WTC11 (cell line): ENCODE measurements at regions not wholly inside any gene's neighbourhood (a gene's known extent, or its start where the extent isn't known, plus 50 kb on each side); places are given as distances from the start of the nearest gene placed in this dataset.

Experiments used
- CTCF ChIP-seq: fragments of 200-600 bp; IDR thresholded peaks from 2 replicates; pipeline ENCODE4 v1.8.0; 2022; ENCODE audit warnings: antibody characterized with exemption
- E2F5 ChIP-seq: sonication (generic); formaldehyde crosslinking; IDR thresholded peaks from 2 replicates; pipeline ENCODE4 v1.8.1; 2022; ENCODE audit warnings: mild to moderate bottlenecking, moderate library complexity, missing genetic modification reagents
- ELF4 ChIP-seq: sonication (generic); formaldehyde crosslinking; IDR thresholded peaks from 2 replicates; pipeline ENCODE4 v1.8.1; 2022; ENCODE audit warnings: low read depth, mild to moderate bottlenecking, moderate library complexity, missing genetic modification reagents
- FOXJ3 ChIP-seq: sonication (generic); formaldehyde crosslinking; IDR thresholded peaks from 2 replicates; pipeline ENCODE4 v1.9.0; 2021; ENCODE audit warnings: missing genetic modification reagents, mild to moderate bottlenecking, borderline replicate concordance
- HMGXB4 ChIP-seq: sonication (generic); formaldehyde crosslinking; IDR thresholded peaks from 2 replicates; pipeline ENCODE4 v1.8.1; 2023; ENCODE audit warnings: mild to moderate bottlenecking, moderate library complexity, missing genetic modification reagents
- NR2C2 ChIP-seq: sonication (generic); formaldehyde crosslinking; IDR thresholded peaks from 2 replicates; pipeline ENCODE4 v1.8.0; 2022; ENCODE audit warnings: mild to moderate bottlenecking, missing genetic modification reagents
- NR3C1 ChIP-seq: sonication (generic); formaldehyde crosslinking; conservative IDR thresholded peaks from 2 replicates; pipeline ENCODE4 v1.8.1; 2023; ENCODE audit warnings: low read depth, mild to moderate bottlenecking, missing genetic modification reagents
- TF ChIP-seq, protein P1 (sequence below): sonication (generic); formaldehyde crosslinking; IDR thresholded peaks from 2 replicates; pipeline ENCODE4 v1.8.1; 2022; ENCODE audit warnings: mild to moderate bottlenecking, missing genetic modification reagents, moderate library complexity, borderline replicate concordance
- TF ChIP-seq, protein P2 (sequence below): fragments of 250-450 bp; sonication (Bioruptor Pico); IDR thresholded peaks from 2 replicates; pipeline ENCODE4 v1.9.0; 2021; ENCODE audit warnings: mild to moderate bottlenecking

- TF ChIP-seq CTCF: no peak
- TF ChIP-seq, protein P1, sequence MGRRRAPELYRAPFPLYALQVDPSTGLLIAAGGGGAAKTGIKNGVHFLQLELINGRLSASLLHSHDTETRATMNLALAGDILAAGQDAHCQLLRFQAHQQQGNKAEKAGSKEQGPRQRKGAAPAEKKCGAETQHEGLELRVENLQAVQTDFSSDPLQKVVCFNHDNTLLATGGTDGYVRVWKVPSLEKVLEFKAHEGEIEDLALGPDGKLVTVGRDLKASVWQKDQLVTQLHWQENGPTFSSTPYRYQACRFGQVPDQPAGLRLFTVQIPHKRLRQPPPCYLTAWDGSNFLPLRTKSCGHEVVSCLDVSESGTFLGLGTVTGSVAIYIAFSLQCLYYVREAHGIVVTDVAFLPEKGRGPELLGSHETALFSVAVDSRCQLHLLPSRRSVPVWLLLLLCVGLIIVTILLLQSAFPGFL: no peak
- TF ChIP-seq, protein P2, sequence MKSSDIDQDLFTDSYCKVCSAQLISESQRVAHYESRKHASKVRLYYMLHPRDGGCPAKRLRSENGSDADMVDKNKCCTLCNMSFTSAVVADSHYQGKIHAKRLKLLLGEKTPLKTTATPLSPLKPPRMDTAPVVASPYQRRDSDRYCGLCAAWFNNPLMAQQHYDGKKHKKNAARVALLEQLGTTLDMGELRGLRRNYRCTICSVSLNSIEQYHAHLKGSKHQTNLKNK (CRISPR knock-in tag): no peak
- TF ChIP-seq ELF4 (CRISPR knock-in tag): no peak
- no peak for TF ChIP-seq E2F5
- no peak for TF ChIP-seq NR3C1
- TF ChIP-seq FOXJ3 (CRISPR knock-in tag): no peak
- TF ChIP-seq HMGXB4: no peak
- TF ChIP-seq NR2C2 (CRISPR knock-in tag): no peak
Measured at GRCh38 chr11:116422956-116423600, 349.7 kb downstream of the BUD13 start.
